Embryonic facial prominence (tissue), 1 donor: ENCODE measurements at regions not wholly inside any gene's neighbourhood (a gene's known extent, or its start where the extent isn't known, plus 50 kb on each side); places are given as distances from the start of the nearest gene placed in this dataset.
"Not testable (repeated sequence)": the region's sequence is repeated elsewhere in the genome, so short reads cannot be mapped to it uniquely, and the experiment has no call there.

ENCODE experiments used
- DNase-seq: peaks from one replicate; pipeline ENCODE4 v3.0.0-alpha.2; 2016; ENCODE audit errors: extremely low spot score

- no peak for DNase-seq
These were observed 1378.7 kb downstream of the XPNPEP1 start for GRCh38 chr10:108544500-108545120.

DNA sequence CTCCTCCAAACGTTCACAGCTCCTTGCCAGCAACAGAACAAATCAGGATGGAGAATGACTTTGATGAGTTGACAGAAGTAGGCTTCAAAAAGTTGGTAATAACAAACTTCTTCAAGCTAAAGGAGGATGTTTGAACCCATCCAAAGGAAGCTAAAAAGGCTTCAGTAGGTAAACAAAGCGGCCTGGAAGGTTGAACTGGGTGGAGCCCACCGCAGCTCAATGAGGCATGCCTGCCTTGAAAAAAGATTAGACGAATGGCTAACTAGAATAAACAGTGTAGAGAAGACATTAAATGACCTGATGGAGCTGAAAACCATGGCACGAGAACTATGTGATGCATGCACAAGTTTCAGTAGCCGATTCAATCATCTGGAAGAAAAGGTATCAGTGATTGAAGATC is 1369.0 kb upstream of the SORCS1 start:
- DNase-seq: not testable (repeated sequence)

DNA sequence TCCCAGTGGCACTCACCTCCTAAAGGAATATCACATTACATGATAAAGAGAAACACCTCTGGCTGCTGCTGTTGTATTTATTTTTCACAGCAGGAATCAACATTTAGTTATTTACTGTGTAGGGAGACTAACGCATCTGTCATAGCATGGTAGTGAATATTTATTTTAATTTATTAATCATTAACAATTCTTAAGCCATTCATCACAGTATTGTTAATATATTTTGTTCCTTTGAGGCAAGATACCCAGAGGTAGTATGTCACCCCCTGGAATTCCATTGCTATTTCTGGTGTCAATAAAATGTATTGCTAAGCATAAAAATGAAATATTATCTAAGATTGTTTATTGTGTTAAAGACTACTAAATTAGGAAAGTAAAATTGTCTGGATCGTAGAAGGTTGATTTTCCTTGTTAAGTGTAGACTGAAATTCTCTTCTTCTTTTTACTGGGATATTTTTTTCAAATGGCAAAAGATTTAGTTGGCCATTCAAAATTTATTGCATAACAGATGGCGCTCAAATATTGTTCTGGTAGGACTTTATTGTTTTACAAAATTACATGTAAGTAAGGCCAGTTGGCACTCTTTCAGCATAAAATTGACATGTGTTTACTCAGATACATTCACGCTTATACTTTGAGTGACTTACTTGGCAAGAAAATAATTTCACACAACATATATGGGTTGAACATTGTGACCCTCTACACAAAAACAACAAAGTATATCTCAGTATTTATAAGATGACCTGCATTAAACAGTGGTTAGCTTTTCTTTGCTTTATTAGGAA is 1358.7 kb upstream of the SORCS1 start:
- no peak for DNase-seq

DNA sequence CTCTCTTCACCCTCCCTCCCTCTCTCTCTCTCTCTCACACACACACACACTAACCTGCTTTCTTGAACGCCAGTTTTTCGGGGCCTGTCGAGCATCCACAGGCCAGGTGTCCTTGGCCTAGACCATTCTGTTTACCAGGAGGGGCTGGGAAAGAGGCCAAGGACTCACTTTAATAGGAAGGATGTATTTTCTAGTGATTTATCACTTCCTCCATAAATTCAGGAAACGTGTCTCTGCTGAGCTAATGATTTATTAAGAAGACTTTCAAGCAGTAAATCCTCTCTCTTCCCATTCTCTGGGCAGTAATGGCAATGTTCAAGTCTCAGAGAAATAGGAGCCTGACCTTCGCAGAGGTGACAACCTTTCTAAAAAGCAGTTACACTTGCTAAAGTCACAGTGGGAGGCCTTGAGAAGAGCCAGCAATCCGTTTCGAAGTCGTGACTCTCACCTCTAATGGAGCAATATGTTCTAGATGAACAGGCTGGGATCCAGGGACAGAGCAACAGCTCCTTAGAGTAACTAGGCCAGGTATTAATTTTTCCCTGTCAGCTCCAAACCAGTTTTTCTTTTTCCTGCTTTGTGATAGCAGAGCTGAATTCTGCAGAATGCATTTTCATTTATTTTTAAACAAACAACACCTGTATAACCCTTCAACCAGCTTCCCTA is 1357.5 kb upstream of the SORCS1 start:
- no peak for DNase-seq

GRCh38 chr10:108515821-108516220 is 1351.3 kb upstream of the SORCS1 start:
- no peak for DNase-seq

DNA sequence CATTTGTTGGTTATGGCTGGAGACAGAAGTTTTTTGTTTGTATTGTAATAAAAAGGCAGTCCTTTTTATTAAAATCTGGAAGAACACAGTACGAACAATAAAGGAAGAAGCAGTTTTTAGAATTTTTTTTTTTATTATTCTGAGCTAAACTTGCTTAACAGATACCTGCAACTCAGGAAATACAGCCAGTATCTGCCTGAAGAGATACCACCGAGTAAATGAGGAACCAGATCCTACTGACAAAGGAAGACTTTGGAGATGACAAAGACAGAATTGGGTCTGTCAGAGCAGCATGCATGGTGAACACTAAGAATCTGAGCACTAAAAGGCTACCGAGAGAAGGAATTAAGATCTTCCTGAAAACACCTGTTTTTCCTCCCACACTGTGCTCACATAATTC is 1335.9 kb upstream of the SORCS1 start:
- no peak for DNase-seq

DNA sequence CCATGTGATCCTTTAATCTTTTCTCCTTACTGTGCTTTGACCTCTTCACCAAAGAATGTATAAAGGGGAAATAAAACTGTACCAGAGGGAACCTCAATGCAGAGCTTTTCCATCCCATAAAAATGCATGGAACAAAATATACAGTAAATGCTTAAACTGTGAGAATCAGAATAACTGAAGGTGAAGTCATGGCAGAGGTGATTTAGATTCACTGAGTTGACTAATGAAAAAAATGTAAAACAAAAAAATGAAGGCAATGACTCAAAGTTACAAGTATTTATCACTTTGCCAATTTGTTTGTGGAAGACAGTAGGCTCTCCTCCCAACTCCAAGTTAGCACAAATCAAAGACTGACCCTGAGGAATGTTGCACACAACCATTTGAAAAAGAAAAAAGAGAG is 1331.6 kb upstream of the SORCS1 start:
- no peak for DNase-seq

DNA sequence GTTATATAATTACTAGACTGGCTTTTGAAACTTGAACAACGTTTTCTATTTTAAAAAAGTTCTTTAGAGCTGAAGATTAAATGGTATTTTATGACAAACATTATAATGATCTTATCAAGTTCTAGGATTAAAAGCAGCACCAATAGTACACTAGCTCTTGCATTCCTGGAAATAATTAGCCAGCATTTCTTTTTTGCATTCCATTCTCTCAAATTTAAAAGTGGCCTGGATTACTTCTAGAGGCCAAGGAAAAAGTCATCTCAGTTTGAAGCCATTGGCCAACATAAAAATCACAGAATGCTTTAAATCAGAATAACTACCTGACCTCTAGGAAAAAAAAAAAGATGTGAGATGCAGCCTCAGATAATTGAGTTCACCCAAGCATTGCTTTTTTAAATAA is 1326.4 kb upstream of the SORCS1 start:
- no peak for DNase-seq

DNA sequence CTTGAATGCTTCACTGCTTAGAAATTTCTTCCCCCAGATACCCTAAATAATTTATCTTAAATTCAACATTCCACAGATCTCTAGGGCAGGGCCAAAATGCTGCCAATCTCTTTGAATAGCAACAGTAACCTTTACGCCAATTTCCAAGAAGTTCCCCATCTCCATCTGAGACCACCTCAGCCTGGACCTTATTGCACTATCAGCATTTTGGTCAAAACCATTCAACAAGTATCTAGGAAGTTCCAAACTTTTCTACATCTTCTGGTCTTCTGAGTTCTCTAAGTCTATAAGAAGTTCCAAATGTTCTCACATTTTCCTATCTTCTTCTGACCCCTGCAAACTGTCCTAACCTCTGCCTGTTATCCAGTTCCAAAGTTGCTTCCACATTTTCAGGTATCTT is 1306.9 kb upstream of the SORCS1 start:
- DNase-seq: no peak

GRCh38 chr10:108469940-108470339 is 1305.4 kb upstream of the SORCS1 start:
- no peak for DNase-seq

DNA sequence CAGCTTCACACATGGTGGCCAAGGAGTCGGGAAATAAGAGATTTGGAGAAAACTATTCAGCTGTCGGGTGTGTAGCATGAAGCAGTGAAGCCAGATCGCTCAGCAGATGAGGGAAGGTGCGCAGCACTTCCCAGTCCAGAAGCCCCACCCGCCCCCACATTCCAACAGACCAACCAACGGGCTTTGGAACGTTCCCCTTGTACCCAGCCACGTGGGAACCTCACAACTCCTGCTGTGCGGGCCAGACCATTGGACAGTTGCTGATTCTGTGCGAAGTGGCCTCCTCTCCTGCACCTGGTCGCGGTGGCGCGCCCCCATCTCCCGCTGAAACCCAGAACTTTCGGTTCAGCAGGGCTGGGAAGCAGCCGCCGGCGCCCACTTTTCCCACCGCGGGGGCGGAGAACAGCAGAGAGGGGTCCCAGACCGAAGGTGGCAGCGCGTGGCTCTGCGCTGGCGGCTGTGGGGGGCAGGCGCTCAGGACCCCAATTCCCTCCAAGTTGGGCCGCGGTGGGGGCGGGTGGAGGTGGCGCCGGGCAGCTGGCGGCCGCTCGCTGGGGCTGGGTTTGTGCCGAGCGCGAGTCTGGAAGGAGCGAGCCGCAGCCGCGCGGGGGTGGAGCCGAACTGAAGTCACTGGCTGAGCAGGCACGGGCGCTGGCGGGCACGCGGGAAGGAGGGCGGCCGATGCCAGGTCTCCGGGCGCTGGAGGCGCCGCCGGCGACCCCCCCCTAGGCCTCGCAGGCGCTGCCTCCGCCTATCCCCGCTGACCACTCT is 1301.5 kb upstream of the SORCS1 start:
- no peak for DNase-seq

- DNase-seq: no peak
These were observed 1297.5 kb upstream of the SORCS1 start for GRCh38 chr10:108462005-108462404.

- DNase-seq: peak; percentile 31
These were observed 1290.3 kb upstream of the SORCS1 start for GRCh38 chr10:108454793-108455192.

- DNase-seq: no peak
These were observed 1289.7 kb upstream of the SORCS1 start for GRCh38 chr10:108454224-108454623.

- no peak for DNase-seq
These were observed 1288.7 kb upstream of the SORCS1 start for GRCh38 chr10:108453166-108453565.

- DNase-seq: no peak
These were observed 1288.0 kb upstream of the SORCS1 start for GRCh38 chr10:108452533-108452932.

- DNase-seq: no peak
These were observed 1285.8 kb upstream of the SORCS1 start for GRCh38 chr10:108450280-108450679.

- no peak for DNase-seq
These were observed 1281.2 kb upstream of the SORCS1 start for GRCh38 chr10:108445746-108446145.

DNA sequence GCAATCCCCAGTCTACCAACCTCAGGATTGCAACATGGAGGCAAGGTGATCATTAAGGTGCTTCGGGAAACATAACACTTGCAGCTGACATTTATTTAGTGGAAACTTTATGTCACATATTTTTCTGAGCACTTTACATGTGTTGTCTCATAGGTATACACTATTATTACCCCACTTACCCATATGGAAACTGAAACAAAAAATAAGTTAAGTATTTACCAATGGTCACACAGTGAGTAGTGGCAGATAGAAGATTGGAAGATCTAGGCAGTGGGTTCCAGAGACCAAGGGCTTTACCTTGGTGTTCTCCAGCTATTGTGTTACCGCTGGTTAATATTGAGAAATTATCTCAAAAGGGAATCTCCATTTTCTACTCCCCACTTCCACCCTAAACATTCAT is 1279.1 kb upstream of the SORCS1 start:
- DNase-seq: no peak

- no peak for DNase-seq
These were observed 1274.9 kb upstream of the SORCS1 start for GRCh38 chr10:108439397-108439796.

- DNase-seq: no peak
These were observed 1271.6 kb upstream of the SORCS1 start for GRCh38 chr10:108436096-108436495.

- DNase-seq: no peak
These were observed 1270.2 kb upstream of the SORCS1 start for GRCh38 chr10:108434559-108435252.
